Epithelial cell of proximal tubule (primary cell): ENCODE measurements at regions not wholly inside any gene's neighbourhood (a gene's known extent, or its start where the extent isn't known, plus 50 kb on each side); places are given as distances from the start of the nearest gene placed in this dataset.

Experiments
- DNase-seq: peaks from one replicate; pipeline ENCODE4 v3.0.0-alpha.2; 2011; ENCODE audit warnings: low read depth
- H3K4me3 ChIP-seq: 2 replicates; pipeline ENCODE4 v1.5.1; 2011; ENCODE audit warnings: low read depth, mild to moderate bottlenecking, low read length
- CTCF ChIP-seq: conservative IDR thresholded peaks from 2 replicates; pipeline ENCODE4 v1.5.1; 2012; ENCODE audit warnings: low read depth, mild to moderate bottlenecking, low read length

- no peak for TF ChIP-seq CTCF
- no peak for DNase-seq
Measured at GRCh38 chr22:47301820-47302475, 539.5 kb downstream of the TBC1D22A start.

GRCh38 chr22:47300698-47301405 lies 538.4 kb downstream of the TBC1D22A start:
- no peak for DNase-seq
- no peak for TF ChIP-seq CTCF
- no peak overlapping the region for H3K4me3 ChIP-seq

More at GRCh38 chr22:47301820-47302475, 539.5 kb downstream of the TBC1D22A start:
- no peak overlapping the region for H3K4me3 ChIP-seq

GRCh38 chr22:47299863-47300697 lies 537.6 kb downstream of the TBC1D22A start:
- no peak for TF ChIP-seq CTCF
- DNase-seq: no peak
- H3K4me3 ChIP-seq: no peak overlapping the region

GRCh38 chr22:47299211-47299862 lies 536.9 kb downstream of the TBC1D22A start:
- no peak for DNase-seq
- no peak for TF ChIP-seq CTCF
- H3K4me3 ChIP-seq: no peak overlapping the region

GRCh38 chr22:47298017-47298785 lies 535.8 kb downstream of the TBC1D22A start:
- TF ChIP-seq CTCF: no peak
- H3K4me3 ChIP-seq: no peak overlapping the region

More at GRCh38 chr22:47298017-47298785, 535.8 kb downstream of the TBC1D22A start:
- DNase-seq: no peak
